ENCODE measurements at regions not wholly inside any gene's neighbourhood (a gene's known extent, or its start where the extent isn't known, plus 50 kb on each side); places are given as distances from the start of the nearest gene placed in this dataset.
"Not testable (repeated sequence)": the region's sequence is repeated elsewhere in the genome, so short reads cannot be mapped to it uniquely, and the experiment has no call there.

- no peak for DNase-seq
Observed at GRCh38 chr5:124206540-124206939, 539.9 kb downstream of the ZNF608 start.

- DNase-seq, result no peak
Observed at GRCh38 chr5:124203303-124203702, 543.1 kb downstream of the ZNF608 start.

GRCh38 chr5:124200381-124200780 is 546.1 kb downstream of the ZNF608 start:
- DNase-seq, result no peak

- DNase-seq, result no peak
Observed at GRCh38 chr5:124199893-124200292, 546.5 kb downstream of the ZNF608 start.

DNA sequence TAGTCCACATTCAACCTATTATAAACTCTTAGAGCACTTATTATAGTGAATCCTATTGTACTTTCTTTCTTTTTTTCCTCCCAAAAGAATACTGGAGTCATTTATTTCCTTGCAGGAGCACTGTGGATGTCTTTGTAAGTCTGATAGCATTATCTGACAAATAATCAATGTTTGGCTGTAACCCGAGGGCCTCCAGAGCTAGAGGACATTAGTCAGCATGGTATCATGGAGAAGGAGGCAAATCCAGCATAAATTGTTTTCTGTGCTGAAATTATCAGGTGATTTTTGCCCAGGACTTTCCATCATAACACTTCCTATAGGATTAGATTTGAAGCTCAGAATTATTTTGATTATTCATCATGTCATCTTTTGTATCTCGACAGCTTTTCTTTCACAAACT is 551.0 kb downstream of the ZNF608 start:
- no peak for DNase-seq

- DNase-seq, result no peak
Observed at GRCh38 chr5:124194282-124194681, 552.2 kb downstream of the ZNF608 start.

DNA sequence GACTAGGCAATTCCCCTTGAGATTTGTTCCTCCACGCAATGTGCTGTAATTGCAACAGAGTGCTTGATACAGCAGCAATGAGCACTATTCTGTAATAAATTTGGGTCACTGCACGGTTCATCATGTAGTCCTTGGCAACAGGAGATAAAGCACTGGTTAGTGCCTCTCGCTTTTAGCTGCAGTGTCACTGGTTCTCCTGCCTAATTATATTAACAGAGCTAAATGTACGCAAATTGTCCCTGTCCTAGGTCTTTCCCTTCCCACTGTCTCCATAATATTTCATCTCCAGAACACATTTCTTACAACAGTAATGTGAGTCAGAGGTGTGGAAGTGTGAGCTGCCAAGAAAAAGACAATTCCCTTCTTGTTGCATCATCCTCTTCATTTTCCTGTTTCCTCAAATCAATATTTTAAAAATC is 553.1 kb downstream of the ZNF608 start:
- no peak for DNase-seq

- DNase-seq, result no peak
Observed at GRCh38 chr5:124192716-124193115, 553.7 kb downstream of the ZNF608 start.

GRCh38 chr5:124185716-124186115 is 560.7 kb downstream of the ZNF608 start:
- DNase-seq, result no peak

- no peak for DNase-seq
Observed at GRCh38 chr5:124182133-124182532, 564.3 kb downstream of the ZNF608 start.

DNA sequence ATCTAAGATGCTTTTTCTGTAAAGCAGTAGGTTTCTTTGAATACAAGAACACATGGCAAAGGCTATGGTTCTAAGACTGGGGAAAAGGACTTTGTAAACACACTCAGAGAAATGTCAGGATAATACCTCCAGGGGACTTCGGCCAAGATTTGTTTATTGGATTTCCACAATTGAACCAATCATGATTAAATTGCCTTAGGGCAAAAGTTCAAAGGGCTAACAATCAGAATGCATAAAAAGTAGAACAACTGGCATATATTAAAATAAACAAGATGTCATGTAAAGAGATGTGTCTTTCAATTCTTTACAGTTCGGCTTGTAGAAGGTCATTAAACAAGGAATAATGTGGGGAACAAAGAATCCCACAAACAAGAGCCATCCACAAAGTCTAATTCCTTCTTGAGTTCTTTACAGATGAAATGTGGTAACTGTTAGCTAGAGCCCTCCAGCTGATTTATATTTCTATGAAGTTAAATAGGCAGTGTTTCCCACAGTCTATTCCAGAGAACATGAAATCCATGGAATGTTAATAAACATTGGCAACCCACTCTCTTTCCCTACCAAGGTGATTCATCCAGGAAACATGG is 565.5 kb downstream of the ZNF608 start:
- no peak for DNase-seq

GRCh38 chr5:124180299-124180874 is 566.1 kb downstream of the ZNF608 start:
- DNase-seq, result no peak

DNA sequence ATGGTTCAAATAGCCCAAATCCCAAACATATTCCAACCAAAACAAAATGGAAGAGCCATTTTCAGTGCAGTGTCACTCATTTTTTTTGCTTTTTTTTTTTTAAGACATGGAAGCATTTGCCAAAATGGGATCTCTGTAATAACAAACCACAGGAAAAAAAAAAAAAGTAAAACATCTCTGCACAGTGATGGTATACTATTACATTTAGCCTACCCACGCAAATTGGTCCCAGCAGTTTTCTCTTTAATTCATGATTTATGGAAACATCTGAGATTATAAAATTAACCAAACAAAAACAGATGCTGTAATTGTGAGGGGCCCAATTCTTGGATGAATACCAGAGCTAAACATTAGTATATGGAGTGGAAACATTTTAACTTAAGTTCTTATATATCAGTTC is 566.6 kb downstream of the ZNF608 start:
- no peak for DNase-seq

GRCh38 chr5:124178050-124178449 is 568.4 kb downstream of the ZNF608 start:
- no peak for DNase-seq

- DNase-seq, result no peak
Observed at GRCh38 chr5:124176692-124177091, 569.7 kb downstream of the ZNF608 start.

DNA sequence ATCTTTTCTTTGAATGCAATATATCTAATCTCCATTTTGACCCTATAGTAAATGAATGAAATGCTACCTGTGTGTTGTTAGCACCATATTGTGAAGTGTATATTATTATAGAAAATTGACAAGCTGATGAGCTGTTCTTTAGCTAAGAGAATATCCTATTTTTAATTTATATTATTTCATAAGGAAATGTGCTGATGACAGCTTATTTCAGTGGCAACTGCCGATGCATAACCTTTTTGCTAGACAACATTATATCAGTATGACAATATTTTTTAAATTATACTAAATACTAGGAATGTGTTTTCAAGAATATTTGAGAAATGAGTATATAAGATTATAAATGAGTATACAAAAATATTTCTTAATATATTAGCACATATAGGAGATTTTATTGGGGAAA is 573.1 kb downstream of the ZNF608 start:
- no peak for DNase-seq

DNA sequence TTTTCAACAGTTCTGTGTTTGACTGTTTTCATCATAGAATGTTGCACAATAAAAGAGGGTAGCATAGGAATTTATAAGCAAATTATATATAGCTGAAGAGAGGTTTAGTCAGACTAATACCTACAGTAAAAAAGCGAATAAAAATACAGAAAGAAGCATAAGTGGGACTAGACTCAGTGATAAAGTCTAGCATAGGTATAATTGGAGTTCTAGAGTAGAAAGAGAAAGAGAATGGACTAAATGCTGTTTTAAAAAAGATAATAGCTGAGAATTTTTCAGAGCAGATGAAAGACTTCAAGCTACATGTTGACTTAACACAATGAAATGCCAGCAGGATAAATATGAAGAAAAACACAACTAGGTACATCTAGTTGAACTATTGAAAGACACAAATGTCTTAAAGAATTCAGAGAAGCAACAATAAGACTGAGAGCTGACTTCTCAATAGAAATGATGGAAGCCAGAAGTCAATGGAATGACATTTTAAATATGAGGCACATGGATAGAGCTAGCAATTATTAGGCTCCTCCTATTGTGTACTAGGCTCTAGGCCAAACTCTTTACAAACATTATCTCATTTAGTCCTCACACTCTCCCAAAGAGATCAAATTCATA is 573.9 kb downstream of the ZNF608 start:
- DNase-seq, result no peak

DNA sequence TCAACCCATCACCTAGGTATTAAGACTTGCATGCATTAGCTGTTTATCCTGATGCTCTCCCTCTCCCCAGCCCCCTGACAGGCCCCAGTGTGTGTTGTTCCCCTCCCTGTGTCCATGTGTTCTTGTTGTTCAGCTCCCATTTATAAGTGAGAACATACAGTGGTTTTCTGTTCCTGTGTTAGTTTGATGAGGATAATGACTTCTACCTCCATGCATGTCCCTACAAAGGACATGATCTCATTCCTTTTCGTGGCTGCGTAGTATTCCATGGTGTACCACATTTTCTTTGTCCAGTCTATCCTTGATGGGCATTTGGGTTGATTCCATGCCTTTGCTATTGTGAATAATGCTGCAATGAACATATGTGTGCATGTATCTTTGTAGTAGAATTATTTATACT is 578.3 kb downstream of the ZNF608 start:
- not testable (repeated sequence) for DNase-seq

- no peak for DNase-seq
Observed at GRCh38 chr5:124162767-124163532, 583.5 kb downstream of the ZNF608 start.

DNA sequence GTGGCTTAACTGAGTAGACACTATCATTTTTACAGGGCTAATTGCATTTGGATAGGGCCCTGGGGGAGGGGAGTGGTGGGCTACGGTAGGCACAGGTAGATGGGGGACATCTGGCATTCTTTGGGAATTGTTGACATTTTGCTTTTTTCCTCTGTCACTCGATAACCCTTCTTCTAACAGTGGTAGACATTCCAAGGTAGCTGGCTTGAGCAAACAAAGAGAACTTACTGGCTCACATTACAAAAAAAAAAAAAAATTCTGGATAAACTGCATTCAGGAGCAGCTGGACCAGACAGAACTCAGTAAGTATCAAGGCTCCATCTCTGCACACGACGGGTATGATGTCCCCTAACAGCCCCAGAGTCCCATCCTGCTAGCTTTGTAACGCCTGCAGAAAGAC is 585.2 kb downstream of the ZNF608 start:
- DNase-seq, result no peak

DNA sequence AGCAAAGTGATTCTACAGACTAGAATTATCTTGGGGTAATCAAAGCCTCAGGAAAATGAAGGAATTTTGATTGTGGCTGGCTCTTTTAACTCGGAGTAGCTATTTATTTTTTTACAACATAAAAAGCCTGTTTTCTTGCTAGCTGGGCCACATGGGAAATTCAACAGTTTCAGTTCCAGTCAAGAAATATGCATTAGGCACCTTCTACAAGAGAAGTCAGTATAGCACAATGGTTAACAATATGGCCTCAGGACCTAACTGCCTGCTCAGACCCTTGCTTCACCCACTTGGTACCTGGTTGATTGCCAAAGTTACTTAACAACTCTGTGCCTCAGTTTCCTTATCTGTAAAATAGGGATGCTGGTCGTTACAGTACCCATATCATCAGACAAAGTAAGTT is 586.2 kb downstream of the ZNF608 start:
- DNase-seq, result no peak

DNA sequence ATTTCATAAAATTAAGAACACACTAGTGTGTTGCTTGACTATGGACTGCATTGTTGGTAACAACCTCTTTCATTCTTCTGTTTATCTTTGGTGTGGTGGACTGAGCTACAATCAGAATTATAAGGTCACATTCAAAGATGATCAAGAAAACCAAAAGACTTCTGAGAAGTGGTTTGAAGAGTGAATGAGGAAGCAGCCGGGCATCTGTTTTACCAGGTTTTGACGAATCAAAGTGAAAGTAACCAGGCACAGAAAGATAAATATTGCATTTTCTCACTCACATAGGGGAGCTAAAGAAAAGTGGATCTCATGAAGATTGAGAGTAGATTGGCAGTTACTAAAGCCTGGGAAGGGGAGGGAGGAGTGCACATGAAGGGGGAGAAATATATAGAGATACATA is 589.1 kb downstream of the ZNF608 start:
- no peak for DNase-seq

DNA sequence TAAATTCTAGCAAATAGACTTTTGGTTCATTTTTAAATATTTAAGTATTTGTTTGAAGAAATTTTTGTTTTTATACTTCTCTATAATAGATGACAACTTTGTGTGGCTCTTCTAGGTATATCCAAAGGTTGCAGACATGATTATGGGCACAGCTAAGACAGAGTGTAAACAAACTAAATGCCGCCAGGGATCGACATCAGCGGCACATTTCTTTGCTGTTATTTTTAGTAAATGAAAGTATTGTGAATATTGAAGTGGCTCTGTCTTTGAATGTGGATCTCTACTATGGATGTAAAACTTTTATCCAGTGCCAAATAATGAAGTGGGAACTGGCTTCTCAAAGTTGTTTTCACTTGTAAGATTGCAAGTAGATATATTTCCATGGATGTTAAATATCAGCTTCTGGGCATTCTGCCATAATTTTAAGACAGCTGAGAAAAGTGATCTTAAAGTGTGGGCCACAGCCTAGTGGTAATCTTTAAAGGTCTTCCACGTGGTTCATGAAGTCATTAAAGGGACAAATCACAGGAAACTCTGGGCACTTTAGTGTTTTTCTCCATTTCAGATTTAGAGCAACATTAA is 589.9 kb downstream of the ZNF608 start:
- DNase-seq, result no peak

GRCh38 chr5:124154714-124155113 is 591.7 kb downstream of the ZNF608 start:
- no peak for DNase-seq

All from activated CD4-positive, alpha-beta T cell treated with anti-CD3 and anti-CD28 coated beads, Interleukin-2, amount 50 U/mL, for 1 hour (primary cell).